Progenitor cell of endocrine pancreas (in vitro differentiated cells): ENCODE measurements at regions not wholly inside any gene's neighbourhood (a gene's known extent, or its start where the extent isn't known, plus 50 kb on each side); places are given as distances from the start of the nearest gene placed in this dataset.

Experiments used
- DNase-seq: peaks from one replicate; pipeline ENCODE4 v3.0.0; 2021; ENCODE audit warnings: low spot score; ENCODE audit not compliant: unreplicated experiment
- H3K27ac Mint-ChIP-seq: 2 replicates; pipeline ENCODE4 v1.8.0; 2021; ENCODE audit warnings: mild to moderate bottlenecking, moderate library complexity, mixed read lengths
- H3K27me3 Mint-ChIP-seq: 2 replicates; pipeline ENCODE4 v1.8.0; 2021; ENCODE audit warnings: mixed read lengths
- H3K36me3 Mint-ChIP-seq: 2 replicates; pipeline ENCODE4 v1.8.0; 2022; ENCODE audit warnings: mixed read lengths; ENCODE audit not compliant: insufficient read depth
- H3K4me1 Mint-ChIP-seq: 2 replicates; pipeline ENCODE4 v1.8.0; 2021; ENCODE audit warnings: low read depth, mixed read lengths
- H3K4me3 Mint-ChIP-seq: 2 replicates; pipeline ENCODE4 v1.8.0; 2021; ENCODE audit warnings: low read depth, mild to moderate bottlenecking, moderate library complexity, mixed read lengths
- H3K9me3 Mint-ChIP-seq: 2 replicates; pipeline ENCODE4 v1.8.0; 2021; ENCODE audit warnings: low read depth, mixed read lengths
- TF ChIP-seq, protein P1 (sequence below): fragments of 200-600 bp; sonication (generic); IDR thresholded peaks from one replicate; pipeline ENCODE4 v1.5.0; 2021; ENCODE audit warnings: antibody characterized with exemption, mild to moderate bottlenecking; ENCODE audit not compliant: unreplicated experiment

DNA sequence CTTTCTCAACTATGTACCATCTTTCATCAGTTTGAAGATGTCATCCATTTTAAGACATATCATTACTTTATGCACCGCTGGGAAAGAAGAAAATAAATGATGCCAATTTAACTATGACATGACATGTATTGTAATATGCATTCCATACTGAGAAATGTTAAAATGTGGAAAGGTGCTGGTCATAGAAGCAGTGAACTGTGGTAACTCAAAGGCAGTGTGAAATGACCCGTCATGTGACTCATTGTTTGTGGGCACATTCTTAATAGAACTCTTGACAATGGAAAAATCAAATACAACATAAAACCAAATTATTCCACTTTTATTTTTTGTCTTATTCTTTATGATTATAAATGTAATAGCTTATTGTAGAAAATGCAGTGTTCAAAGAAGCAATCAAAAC, 455.0 kb upstream of the ST6GAL2 start:
- peaks cover 14% of the 10 kb centered on the region for H3K9me3 Mint-ChIP-seq
- no peak overlapping the region for H3K4me3 Mint-ChIP-seq
- peaks cover 7% of the 10 kb centered on the region for H3K4me1 Mint-ChIP-seq
- H3K27me3 Mint-ChIP-seq = no peaks in the 10 kb centered on the region
- TF ChIP-seq, protein P1, sequence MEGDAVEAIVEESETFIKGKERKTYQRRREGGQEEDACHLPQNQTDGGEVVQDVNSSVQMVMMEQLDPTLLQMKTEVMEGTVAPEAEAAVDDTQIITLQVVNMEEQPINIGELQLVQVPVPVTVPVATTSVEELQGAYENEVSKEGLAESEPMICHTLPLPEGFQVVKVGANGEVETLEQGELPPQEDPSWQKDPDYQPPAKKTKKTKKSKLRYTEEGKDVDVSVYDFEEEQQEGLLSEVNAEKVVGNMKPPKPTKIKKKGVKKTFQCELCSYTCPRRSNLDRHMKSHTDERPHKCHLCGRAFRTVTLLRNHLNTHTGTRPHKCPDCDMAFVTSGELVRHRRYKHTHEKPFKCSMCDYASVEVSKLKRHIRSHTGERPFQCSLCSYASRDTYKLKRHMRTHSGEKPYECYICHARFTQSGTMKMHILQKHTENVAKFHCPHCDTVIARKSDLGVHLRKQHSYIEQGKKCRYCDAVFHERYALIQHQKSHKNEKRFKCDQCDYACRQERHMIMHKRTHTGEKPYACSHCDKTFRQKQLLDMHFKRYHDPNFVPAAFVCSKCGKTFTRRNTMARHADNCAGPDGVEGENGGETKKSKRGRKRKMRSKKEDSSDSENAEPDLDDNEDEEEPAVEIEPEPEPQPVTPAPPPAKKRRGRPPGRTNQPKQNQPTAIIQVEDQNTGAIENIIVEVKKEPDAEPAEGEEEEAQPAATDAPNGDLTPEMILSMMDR = no peak
- H3K36me3 Mint-ChIP-seq = no peaks in the 10 kb centered on the region
- H3K27ac Mint-ChIP-seq = no peak overlapping the region
- no peak for DNase-seq

GRCh38 chr2:107349329-107349728, 463.4 kb upstream of the ST6GAL2 start:
- no peak overlapping the region for H3K4me3 Mint-ChIP-seq

DNA sequence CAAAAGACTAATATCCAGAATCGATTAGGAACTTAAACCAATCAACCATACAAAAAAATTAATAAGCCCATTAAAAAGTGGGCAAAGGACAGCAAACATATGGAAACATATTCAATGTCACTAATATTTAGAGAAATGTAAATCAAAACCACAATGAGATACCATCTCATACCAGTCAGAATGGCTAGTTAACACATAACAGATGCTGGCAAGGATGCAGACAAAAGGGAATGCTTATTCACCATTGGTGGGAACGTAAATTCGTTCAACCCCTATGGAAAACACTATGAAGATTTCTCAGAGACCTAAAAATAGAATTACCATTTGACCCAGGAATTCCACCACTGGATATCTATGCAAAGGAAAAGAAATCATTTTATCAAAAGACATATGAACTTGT, 468.2 kb upstream of the ST6GAL2 start:
- H3K4me1 Mint-ChIP-seq = peaks cover 5% of the 10 kb centered on the region
- no peak overlapping the region for H3K4me3 Mint-ChIP-seq
- no peaks in the 10 kb centered on the region for H3K36me3 Mint-ChIP-seq
- TF ChIP-seq, protein P1 = no peak
- no peak overlapping the region for H3K27ac Mint-ChIP-seq
- H3K27me3 Mint-ChIP-seq = no peaks in the 10 kb centered on the region
- DNase-seq = no peak
- H3K9me3 Mint-ChIP-seq = peaks cover 27% of the 10 kb centered on the region

More at GRCh38 chr2:107349329-107349728, 463.4 kb upstream of the ST6GAL2 start:
- Mint-ChIP-seq H3K9me3 (peaks cover 27% of the 10 kb centered on the region), H3K36me3 (no peaks in the 10 kb centered on the region), H3K27ac (no peak overlapping the region), H3K27me3 (no peaks in the 10 kb centered on the region), H3K4me1 (no peaks in the 10 kb centered on the region)
- TF ChIP-seq, protein P1 = no peak
- DNase-seq = no peak

DNA sequence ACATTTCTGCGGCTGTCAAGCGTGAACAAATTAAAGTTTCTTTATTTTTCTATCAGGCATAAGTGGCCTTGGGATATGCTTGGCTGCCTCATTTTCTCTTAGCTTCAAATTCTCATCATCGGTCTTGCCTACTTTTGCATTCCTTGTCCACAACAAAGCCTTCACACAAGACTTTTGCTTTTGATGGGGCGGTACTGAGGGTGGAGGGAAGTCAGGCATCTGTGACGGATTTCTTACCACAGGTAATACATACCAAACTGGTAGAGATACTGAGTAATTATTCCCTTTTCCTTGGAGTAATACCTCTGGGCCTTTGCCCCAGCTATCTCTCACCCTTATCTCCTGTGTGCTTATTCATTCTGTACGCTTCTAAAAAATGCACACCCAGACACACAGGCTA, 468.3 kb upstream of the RGPD4 start:
- H3K4me3 Mint-ChIP-seq = no peak overlapping the region
- peaks cover 6% of the 10 kb centered on the region for H3K4me1 Mint-ChIP-seq
- peaks cover 5% of the 10 kb centered on the region for H3K9me3 Mint-ChIP-seq
- TF ChIP-seq, protein P1 = no peak
- DNase-seq = no peak
- no peak overlapping the region for H3K27ac Mint-ChIP-seq
- no peaks in the 10 kb centered on the region for H3K36me3 Mint-ChIP-seq
- H3K27me3 Mint-ChIP-seq = no peaks in the 10 kb centered on the region

DNA sequence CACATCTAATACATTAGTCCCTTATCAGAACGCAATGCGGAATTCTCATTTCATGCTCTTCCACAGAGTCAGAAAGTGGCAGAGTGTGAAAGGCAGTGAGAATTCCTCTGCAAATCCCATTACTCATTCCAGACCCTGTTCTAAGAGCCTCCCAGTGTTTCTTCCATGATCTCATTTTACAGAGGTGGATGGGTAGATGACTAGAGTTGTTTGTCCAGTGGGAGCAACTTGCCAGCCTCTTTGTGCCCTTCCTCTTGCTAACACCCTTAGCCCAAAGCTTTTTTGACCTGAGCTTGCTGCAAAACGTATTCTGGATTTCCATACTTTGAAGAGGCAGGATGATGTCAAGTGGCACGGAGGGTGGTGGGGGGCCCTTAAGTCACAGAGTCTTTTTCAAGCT, 467.7 kb upstream of the RGPD4 start:
- no peak overlapping the region for H3K27ac Mint-ChIP-seq
- H3K4me3 Mint-ChIP-seq = no peak overlapping the region
- no peaks in the 10 kb centered on the region for H3K27me3 Mint-ChIP-seq
- H3K9me3 Mint-ChIP-seq = peaks cover 2% of the 10 kb centered on the region
- H3K4me1 Mint-ChIP-seq = peaks cover 6% of the 10 kb centered on the region
- TF ChIP-seq, protein P1 = no peak
- no peaks in the 10 kb centered on the region for H3K36me3 Mint-ChIP-seq
- DNase-seq = no peak
